ENCODE measurements at regions not wholly inside any gene's neighbourhood (a gene's known extent, or its start where the extent isn't known, plus 50 kb on each side); places are given as distances from the start of the nearest gene placed in this dataset.

GRCh38 chr16:76213860-76214259 is 63.3 kb upstream of the CNTNAP4 start:
- Histone ChIP-seq H3K4me3 (no peak overlapping the region), H3K4me1 (no peaks in the 10 kb centered on the region), H3K27ac (no peak overlapping the region), H3K27me3 (no peaks in the 10 kb centered on the region), H3K36me3 (no peaks in the 10 kb centered on the region), H3K9me3 (peaks cover 0 to 2% of the 10 kb centered on the region in 2 donors)
- no peak for DNase-seq
- no peak for TF ChIP-seq CTCF (IDR thresholded peaks at IDR 0.05)
- no peak for TF ChIP-seq EP300 (IDR thresholded peaks at IDR 0.05; ENCODE audit: low read depth)
- TF ChIP-seq POLR2A (IDR thresholded peaks at IDR 0.05): no peak
- no peak for TF ChIP-seq POLR2AphosphoS5 (IDR thresholded peaks at IDR 0.05)
- intact Hi-C loops (cut with DNase I; ENCODE audit: low total_unique reads): no loop called here
- in situ Hi-C loops (cut with MboI; ENCODE audit: low pct_ligation_motif_present in 1 of 4, low pct_unique_long_range_greater_than_20kb in 1 of 4, low sequenced_read_pairs in 3 of 4): no loop called here

GRCh38 chr16:76214856-76215255 is 62.3 kb upstream of the CNTNAP4 start:
- 43 to 50% methylated on average over 1 of the region's 1 CpG for WGBS, 2 donors (ENCODE audit: low coverage in 1 of 2)
- in situ Hi-C loops (cut with MboI; ENCODE audit: low pct_ligation_motif_present in 1 of 4, low pct_unique_long_range_greater_than_20kb in 1 of 4, low sequenced_read_pairs in 3 of 4) (no loop called here), intact Hi-C loops (cut with DNase I; ENCODE audit: low total_unique reads) (no loop called here)
- no peak for DNase-seq
- Histone ChIP-seq H3K36me3 (no peaks in the 10 kb centered on the region), H3K27ac (no peak overlapping the region), H3K27me3 (no peaks in the 10 kb centered on the region), H3K4me3 (no peak overlapping the region), H3K9me3 (peaks cover 0 to 2% of the 10 kb centered on the region in 2 donors), H3K4me1 (no peaks in the 10 kb centered on the region)
- no peak for TF ChIP-seq POLR2A (IDR thresholded peaks at IDR 0.05)
- TF ChIP-seq EP300 (IDR thresholded peaks at IDR 0.05; ENCODE audit: low read depth): no peak
- TF ChIP-seq POLR2AphosphoS5 (IDR thresholded peaks at IDR 0.05): no peak
- TF ChIP-seq CTCF (IDR thresholded peaks at IDR 0.05): no peak

- intact Hi-C loops (cut with DNase I; ENCODE audit: low total_unique reads) (no loop called here), in situ Hi-C loops (cut with MboI; ENCODE audit: low pct_ligation_motif_present in 1 of 4, low pct_unique_long_range_greater_than_20kb in 1 of 4, low sequenced_read_pairs in 3 of 4) (no loop called here)
- WGBS, 2 donors (ENCODE audit: low coverage in 1 of 2): 29 to 30% methylated on average over 3 of the region's 3 CpGs
- no peaks in the 10 kb centered on the region for H3K9me3 ChIP-seq
- H3K27me3 ChIP-seq: no peaks in the 10 kb centered on the region
- TF ChIP-seq POLR2AphosphoS5 (IDR thresholded peaks at IDR 0.05): no peak
- no peak for TF ChIP-seq CTCF (IDR thresholded peaks at IDR 0.05)
- TF ChIP-seq POLR2A (IDR thresholded peaks at IDR 0.05): no peak
- TF ChIP-seq EP300 (IDR thresholded peaks at IDR 0.05; ENCODE audit: low read depth): no peak
- no peaks in the 10 kb centered on the region for H3K36me3 ChIP-seq
- H3K27ac ChIP-seq: no peak overlapping the region
- no peaks in the 10 kb centered on the region for H3K4me1 ChIP-seq
- no peak for DNase-seq
- no peak overlapping the region for H3K4me3 ChIP-seq
Observed at GRCh38 chr16:76222087-76222486, 55.1 kb upstream of the CNTNAP4 start.

GRCh38 chr16:76222853-76223252 is 54.3 kb upstream of the CNTNAP4 start:
- no peak for DNase-seq
- no peak for TF ChIP-seq POLR2AphosphoS5 (IDR thresholded peaks at IDR 0.05)
- intact Hi-C loops (cut with DNase I; ENCODE audit: low total_unique reads): no loop called here
- H3K4me3 ChIP-seq: no peak overlapping the region
- in situ Hi-C loops (cut with MboI; ENCODE audit: low pct_ligation_motif_present in 1 of 4, low pct_unique_long_range_greater_than_20kb in 1 of 4, low sequenced_read_pairs in 3 of 4): no loop called here
- no peak overlapping the region for H3K27ac ChIP-seq
- H3K9me3 ChIP-seq: no peaks in the 10 kb centered on the region
- WGBS, 2 donors (ENCODE audit: low coverage in 1 of 2): 0 to 18% methylated on average over 1 to 2 of the region's 2 CpGs
- no peaks in the 10 kb centered on the region for H3K27me3 ChIP-seq
- no peaks in the 10 kb centered on the region for H3K36me3 ChIP-seq
- H3K4me1 ChIP-seq: no peaks in the 10 kb centered on the region

- TF ChIP-seq EP300 (IDR thresholded peaks at IDR 0.05; ENCODE audit: low read depth): no peak
- no peak for TF ChIP-seq CTCF (IDR thresholded peaks at IDR 0.05)
- no peak for TF ChIP-seq POLR2A (IDR thresholded peaks at IDR 0.05)
- no peak for TF ChIP-seq POLR2AphosphoS5 (IDR thresholded peaks at IDR 0.05)
- Histone ChIP-seq H3K4me1 (no peaks in the 10 kb centered on the region), H3K9me3 (no peaks in the 10 kb centered on the region), H3K36me3 (no peaks in the 10 kb centered on the region), H3K4me3 (no peak overlapping the region), H3K27ac (no peak overlapping the region), H3K27me3 (no peaks in the 10 kb centered on the region)
- in situ Hi-C loops (cut with MboI; ENCODE audit: low pct_ligation_motif_present in 1 of 4, low pct_unique_long_range_greater_than_20kb in 1 of 4, low sequenced_read_pairs in 3 of 4): no loop called here
- intact Hi-C loops (cut with DNase I; ENCODE audit: low total_unique reads): no loop called here
- 40 to 62% methylated on average over 6 to 14 of the region's 14 CpGs for WGBS, 2 donors (ENCODE audit: low coverage in 1 of 2)
- no peak for DNase-seq
Observed at GRCh38 chr16:76226011-76226410, 51.2 kb upstream of the CNTNAP4 start.
